ENCODE measurements at regions not wholly inside any gene's neighbourhood (a gene's known extent, or its start where the extent isn't known, plus 50 kb on each side); places are given as distances from the start of the nearest gene placed in this dataset.

DNA sequence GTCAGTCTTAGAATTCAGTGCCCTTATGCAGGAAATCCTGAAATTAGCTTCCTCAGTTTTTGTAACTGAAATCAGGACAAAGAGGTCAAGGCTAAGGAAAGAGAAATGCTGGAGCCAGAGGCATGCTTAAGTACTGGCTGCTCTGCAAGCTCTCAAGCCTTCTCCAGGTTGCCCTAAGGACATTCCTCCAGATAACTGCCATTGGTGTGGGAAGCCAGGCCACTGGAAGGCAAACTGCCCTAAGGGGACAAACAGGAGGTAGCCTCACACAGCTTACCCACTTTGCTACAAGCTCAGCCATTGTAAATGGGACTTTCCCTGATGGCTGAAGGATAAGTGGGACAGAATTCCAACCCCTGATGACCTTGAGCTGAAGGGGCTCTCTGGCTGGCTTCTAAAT, 606.9 kb upstream of the PCDH10 start:
- DNase-seq (ENCODE audit: low spot score) = no peak
- Mint-ChIP-seq H3K9me3 (ENCODE audit: unreplicated experiment) (no peaks in the 10 kb centered on the region), H3K27ac (ENCODE audit: unreplicated experiment) (no peak overlapping the region), H3K4me3 (ENCODE audit: unreplicated experiment) (no peak overlapping the region), H3K27me3 (ENCODE audit: unreplicated experiment) (no peaks in the 10 kb centered on the region), H3K4me1 (ENCODE audit: unreplicated experiment) (peaks cover 3% of the 10 kb centered on the region), H3K36me3 (ENCODE audit: low read depth, unreplicated experiment) (no peaks in the 10 kb centered on the region)
- TF ChIP-seq, protein P1, sequence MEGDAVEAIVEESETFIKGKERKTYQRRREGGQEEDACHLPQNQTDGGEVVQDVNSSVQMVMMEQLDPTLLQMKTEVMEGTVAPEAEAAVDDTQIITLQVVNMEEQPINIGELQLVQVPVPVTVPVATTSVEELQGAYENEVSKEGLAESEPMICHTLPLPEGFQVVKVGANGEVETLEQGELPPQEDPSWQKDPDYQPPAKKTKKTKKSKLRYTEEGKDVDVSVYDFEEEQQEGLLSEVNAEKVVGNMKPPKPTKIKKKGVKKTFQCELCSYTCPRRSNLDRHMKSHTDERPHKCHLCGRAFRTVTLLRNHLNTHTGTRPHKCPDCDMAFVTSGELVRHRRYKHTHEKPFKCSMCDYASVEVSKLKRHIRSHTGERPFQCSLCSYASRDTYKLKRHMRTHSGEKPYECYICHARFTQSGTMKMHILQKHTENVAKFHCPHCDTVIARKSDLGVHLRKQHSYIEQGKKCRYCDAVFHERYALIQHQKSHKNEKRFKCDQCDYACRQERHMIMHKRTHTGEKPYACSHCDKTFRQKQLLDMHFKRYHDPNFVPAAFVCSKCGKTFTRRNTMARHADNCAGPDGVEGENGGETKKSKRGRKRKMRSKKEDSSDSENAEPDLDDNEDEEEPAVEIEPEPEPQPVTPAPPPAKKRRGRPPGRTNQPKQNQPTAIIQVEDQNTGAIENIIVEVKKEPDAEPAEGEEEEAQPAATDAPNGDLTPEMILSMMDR (IDR thresholded peaks at IDR 0.05; ENCODE audit: unreplicated experiment) = no peak

GRCh38 chr4:132548463-132548862, 600.6 kb upstream of the PCDH10 start:
- Mint-ChIP-seq H3K9me3 (ENCODE audit: unreplicated experiment) (no peaks in the 10 kb centered on the region), H3K4me1 (ENCODE audit: unreplicated experiment) (no peaks in the 10 kb centered on the region), H3K27me3 (ENCODE audit: unreplicated experiment) (no peaks in the 10 kb centered on the region), H3K27ac (ENCODE audit: unreplicated experiment) (no peak overlapping the region), H3K4me3 (ENCODE audit: unreplicated experiment) (no peak overlapping the region), H3K36me3 (ENCODE audit: low read depth, unreplicated experiment) (no peaks in the 10 kb centered on the region)
- TF ChIP-seq, protein P1 (IDR thresholded peaks at IDR 0.05; ENCODE audit: unreplicated experiment) = no peak
- no peak for DNase-seq (ENCODE audit: low spot score)

GRCh38 chr4:132556316-132556715, 592.8 kb upstream of the PCDH10 start:
- no peaks in the 10 kb centered on the region for H3K4me1 Mint-ChIP-seq (ENCODE audit: unreplicated experiment)

GRCh38 chr4:132557660-132558059, 591.4 kb upstream of the PCDH10 start:
- Mint-ChIP-seq H3K36me3 (ENCODE audit: low read depth, unreplicated experiment) (no peaks in the 10 kb centered on the region), H3K4me3 (ENCODE audit: unreplicated experiment) (no peak overlapping the region), H3K4me1 (ENCODE audit: unreplicated experiment) (no peaks in the 10 kb centered on the region), H3K9me3 (ENCODE audit: unreplicated experiment) (no peaks in the 10 kb centered on the region), H3K27ac (ENCODE audit: unreplicated experiment) (no peak overlapping the region), H3K27me3 (ENCODE audit: unreplicated experiment) (no peaks in the 10 kb centered on the region)
- TF ChIP-seq, protein P1 (IDR thresholded peaks at IDR 0.05; ENCODE audit: unreplicated experiment) = no peak
- DNase-seq (ENCODE audit: low spot score) = no peak

More at GRCh38 chr4:132556316-132556715, 592.8 kb upstream of the PCDH10 start:
- H3K4me3 Mint-ChIP-seq (ENCODE audit: unreplicated experiment) = no peak overlapping the region
- TF ChIP-seq, protein P1 (IDR thresholded peaks at IDR 0.05; ENCODE audit: unreplicated experiment) = no peak
- no peaks in the 10 kb centered on the region for H3K9me3 Mint-ChIP-seq (ENCODE audit: unreplicated experiment)
- H3K36me3 Mint-ChIP-seq (ENCODE audit: low read depth, unreplicated experiment) = no peaks in the 10 kb centered on the region
- H3K27ac Mint-ChIP-seq (ENCODE audit: unreplicated experiment) = no peak overlapping the region
- H3K27me3 Mint-ChIP-seq (ENCODE audit: unreplicated experiment) = no peaks in the 10 kb centered on the region
- no peak for DNase-seq (ENCODE audit: low spot score)

GRCh38 chr4:132564920-132565319, 584.2 kb upstream of the PCDH10 start:
- H3K9me3 Mint-ChIP-seq (ENCODE audit: unreplicated experiment) = no peaks in the 10 kb centered on the region
- no peaks in the 10 kb centered on the region for H3K27me3 Mint-ChIP-seq (ENCODE audit: unreplicated experiment)
- H3K27ac Mint-ChIP-seq (ENCODE audit: unreplicated experiment) = no peak overlapping the region
- H3K36me3 Mint-ChIP-seq (ENCODE audit: low read depth, unreplicated experiment) = no peaks in the 10 kb centered on the region
- H3K4me1 Mint-ChIP-seq (ENCODE audit: unreplicated experiment) = no peaks in the 10 kb centered on the region
- TF ChIP-seq, protein P1 (IDR thresholded peaks at IDR 0.05; ENCODE audit: unreplicated experiment) = no peak
- H3K4me3 Mint-ChIP-seq (ENCODE audit: unreplicated experiment) = no peak overlapping the region
- no peak for DNase-seq (ENCODE audit: low spot score)
